CD4-positive, alpha-beta T cell (primary cell): ENCODE measurements at regions not wholly inside any gene's neighbourhood (a gene's known extent, or its start where the extent isn't known, plus 50 kb on each side); places are given as distances from the start of the nearest gene placed in this dataset.

Experiments used
- ATAC-seq: fragments of 200-7000 bp; cut with Tn5 transposase; one replicate; pipeline ENCODE4 v1.10.0; 2022; ENCODE audit warnings: mild to moderate bottlenecking; ENCODE audit not compliant: poor library complexity
- CTCF ChIA-PET: fragments of 350-600 bp; sonication (Branson Sonifier 250); formaldehyde crosslinking; loops from one replicate; lab custom pipeline; 2021; ENCODE audit warnings: antibody characterized with exemption, inconsistent platforms; lab: Charles Lee
- POLR2A ChIA-PET: fragments of 350-600 bp; sonication (Branson Sonifier 250); formaldehyde crosslinking; loops from one replicate; lab custom pipeline; 2021; ENCODE audit warnings: antibody characterized with exemption, inconsistent platforms; lab: Charles Lee
- DNase-seq, 14 experiments: peaks; one replicate each; pipeline ENCODE4 v3.0.0-alpha.2; 2013 to 2020; ENCODE audit warnings: mixed read lengths in 2 of 14
- H3K27ac ChIP-seq, 2 donors: one replicate each; pipeline versions ENCODE4 v1.5.1 to v1.7.0; 2013; ENCODE audit warnings: low read length in 2 of 2, low read depth in 1 of 2, mild to moderate bottlenecking in 1 of 2
- H3K27me3 ChIP-seq, 2 experiments: 1 replicate in 1 of 2; 2 replicates in 1 of 2; pipeline versions ENCODE4 v1.6.1 to v1.7.0; 2013; ENCODE audit warnings: low read length in 2 of 2, control low read depth in 1 of 2, mild to moderate bottlenecking in 1 of 2, moderate library complexity in 1 of 2; ENCODE audit not compliant: insufficient read depth in 2 of 2, control insufficient read depth in 1 of 2
- H3K36me3 ChIP-seq: one replicate; pipeline ENCODE4 v1.6.1; 2013; ENCODE audit warnings: low read length, control low read depth; ENCODE audit not compliant: insufficient read depth
- H3K4me1 ChIP-seq: one replicate; pipeline ENCODE4 v1.6.1; 2013; ENCODE audit warnings: low read length, control low read depth; ENCODE audit not compliant: insufficient read depth
- H3K4me3 ChIP-seq: one replicate; pipeline ENCODE4 v1.5.1; 2013; ENCODE audit warnings: mild to moderate bottlenecking, low read length, moderate library complexity
- H3K9me3 ChIP-seq, 2 experiments: 1 replicate in 1 of 2; 2 replicates in 1 of 2; pipeline versions ENCODE4 v1.6.1 to v1.7.0; 2013; ENCODE audit warnings: low read length in 2 of 2, mild to moderate bottlenecking in 2 of 2, control low read depth in 1 of 2, moderate library complexity in 1 of 2; ENCODE audit not compliant: control insufficient read depth in 1 of 2, insufficient read depth in 1 of 2
- H3K27ac Mint-ChIP-seq: one replicate; pipeline ENCODE4 v1.8.0; 2020; ENCODE audit warnings: mixed read lengths
- H3K27me3 Mint-ChIP-seq: one replicate; pipeline ENCODE4 v1.8.0; 2021; ENCODE audit warnings: mixed read lengths
- H3K36me3 Mint-ChIP-seq: one replicate; pipeline ENCODE4 v1.8.0; 2021; ENCODE audit warnings: low read depth, mixed read lengths
- H3K4me1 Mint-ChIP-seq: one replicate; pipeline ENCODE4 v1.8.0; 2021; ENCODE audit warnings: low read depth, mixed read lengths
- H3K4me3 Mint-ChIP-seq: one replicate; pipeline ENCODE4 v1.8.0; 2020; ENCODE audit warnings: mild to moderate bottlenecking, mixed read lengths
- H3K9me3 Mint-ChIP-seq: one replicate; pipeline ENCODE4 v1.8.0; 2020; ENCODE audit warnings: mixed read lengths
- intact Hi-C, 2 experiments: fragments of 100-400 bp; cut with DNase I in 1 of 2; cut with micrococcal nuclease in 1 of 2; formaldehyde crosslinking; loops; one replicate each; pipeline versions ENCODE4 v1.15.1 to v1.9.0; 2023 to 2025; cut with DNase I, micrococcal nuclease
- TF ChIP-seq, protein P1 (sequence below): fragments of 200-600 bp; IDR thresholded peaks from one replicate; pipeline ENCODE4 v1.8.0; 2022; ENCODE audit warnings: antibody characterized with exemption, mild to moderate bottlenecking

DNA sequence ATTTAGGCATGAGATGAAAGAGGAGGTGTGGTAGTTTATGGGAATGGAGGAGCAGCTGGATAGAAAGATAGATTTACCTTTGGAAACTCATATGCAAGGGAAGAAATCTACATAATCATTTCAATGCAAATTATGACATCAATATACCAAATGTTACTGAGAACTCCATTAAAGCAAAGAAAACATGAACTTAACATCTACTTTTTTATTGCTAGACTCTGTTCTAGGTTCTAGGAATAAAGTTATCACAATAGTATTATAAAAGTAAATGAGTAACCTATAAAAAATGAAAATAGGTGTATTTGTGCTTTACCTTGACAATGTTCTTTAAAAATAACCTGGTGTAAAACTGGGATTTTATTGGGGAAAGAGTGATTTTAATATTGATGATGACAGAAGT lies 221.6 kb upstream of the SLIT2 start:
- Mint-ChIP-seq H3K4me1 (no peaks in the 10 kb centered on the region), H3K36me3 (no peaks in the 10 kb centered on the region), H3K9me3 (peaks cover 2% of the 10 kb centered on the region), H3K4me3 (no peak overlapping the region), H3K27ac (no peak overlapping the region), H3K27me3 (no peaks in the 10 kb centered on the region)
- POLR2A ChIA-PET = no interaction called here
- Histone ChIP-seq H3K9me3 (no peaks in the 10 kb centered on the region), H3K27me3 (no peaks in the 10 kb centered on the region), H3K4me1 (no peaks in the 10 kb centered on the region), H3K27ac (no peak overlapping the region), H3K4me3 (no peak overlapping the region), H3K36me3 (no peaks in the 10 kb centered on the region)
- TF ChIP-seq, protein P1, sequence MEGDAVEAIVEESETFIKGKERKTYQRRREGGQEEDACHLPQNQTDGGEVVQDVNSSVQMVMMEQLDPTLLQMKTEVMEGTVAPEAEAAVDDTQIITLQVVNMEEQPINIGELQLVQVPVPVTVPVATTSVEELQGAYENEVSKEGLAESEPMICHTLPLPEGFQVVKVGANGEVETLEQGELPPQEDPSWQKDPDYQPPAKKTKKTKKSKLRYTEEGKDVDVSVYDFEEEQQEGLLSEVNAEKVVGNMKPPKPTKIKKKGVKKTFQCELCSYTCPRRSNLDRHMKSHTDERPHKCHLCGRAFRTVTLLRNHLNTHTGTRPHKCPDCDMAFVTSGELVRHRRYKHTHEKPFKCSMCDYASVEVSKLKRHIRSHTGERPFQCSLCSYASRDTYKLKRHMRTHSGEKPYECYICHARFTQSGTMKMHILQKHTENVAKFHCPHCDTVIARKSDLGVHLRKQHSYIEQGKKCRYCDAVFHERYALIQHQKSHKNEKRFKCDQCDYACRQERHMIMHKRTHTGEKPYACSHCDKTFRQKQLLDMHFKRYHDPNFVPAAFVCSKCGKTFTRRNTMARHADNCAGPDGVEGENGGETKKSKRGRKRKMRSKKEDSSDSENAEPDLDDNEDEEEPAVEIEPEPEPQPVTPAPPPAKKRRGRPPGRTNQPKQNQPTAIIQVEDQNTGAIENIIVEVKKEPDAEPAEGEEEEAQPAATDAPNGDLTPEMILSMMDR = no peak
- ATAC-seq (no peak), DNase-seq (no peak)
- intact Hi-C loops = no loop called here
- CTCF ChIA-PET = no interaction called here

DNA sequence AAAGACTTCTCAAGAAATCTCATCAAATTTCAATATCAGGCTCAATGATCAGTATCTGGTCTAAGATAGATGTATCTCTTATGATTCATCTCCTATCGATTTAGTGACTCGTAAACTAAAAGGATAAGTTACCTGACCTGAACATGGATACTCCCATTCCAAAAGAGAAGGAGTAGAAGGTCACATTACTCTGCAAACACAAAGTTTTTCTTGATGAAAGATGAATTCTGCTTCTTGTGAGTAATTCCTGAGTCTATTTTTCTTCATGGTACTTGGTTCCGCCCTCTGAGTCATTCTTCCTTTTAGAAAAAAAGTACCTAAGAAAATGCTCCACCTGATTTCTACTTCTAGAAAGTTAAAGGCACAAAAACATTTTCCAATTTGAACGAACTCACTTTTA lies 223.1 kb upstream of the SLIT2 start:
- Mint-ChIP-seq H3K36me3 (no peaks in the 10 kb centered on the region), H3K9me3 (peaks cover 4% of the 10 kb centered on the region), H3K27me3 (no peaks in the 10 kb centered on the region), H3K4me1 (no peaks in the 10 kb centered on the region), H3K27ac (no peak overlapping the region), H3K4me3 (no peak overlapping the region)
- H3K4me3 ChIP-seq = no peak overlapping the region
- ChIA-PET CTCF (interaction anchor here (0.6 kb wide), 1 partner anchor 8 kb away, joined by 3 read pairs; no protein-coding TSS in a partner anchor), POLR2A (no interaction called here)
- H3K4me1 ChIP-seq = no peaks in the 10 kb centered on the region
- H3K36me3 ChIP-seq = no peaks in the 10 kb centered on the region
- ATAC-seq (no peak), DNase-seq (no peak)
- no peak overlapping the region for H3K27ac ChIP-seq
- intact Hi-C loops = no loop called here
- TF ChIP-seq, protein P1 = no peak
- H3K9me3 ChIP-seq = peaks cover 0 to 7% of the 10 kb centered on the region in 2 experiments
- H3K27me3 ChIP-seq = no peaks in the 10 kb centered on the region

DNA sequence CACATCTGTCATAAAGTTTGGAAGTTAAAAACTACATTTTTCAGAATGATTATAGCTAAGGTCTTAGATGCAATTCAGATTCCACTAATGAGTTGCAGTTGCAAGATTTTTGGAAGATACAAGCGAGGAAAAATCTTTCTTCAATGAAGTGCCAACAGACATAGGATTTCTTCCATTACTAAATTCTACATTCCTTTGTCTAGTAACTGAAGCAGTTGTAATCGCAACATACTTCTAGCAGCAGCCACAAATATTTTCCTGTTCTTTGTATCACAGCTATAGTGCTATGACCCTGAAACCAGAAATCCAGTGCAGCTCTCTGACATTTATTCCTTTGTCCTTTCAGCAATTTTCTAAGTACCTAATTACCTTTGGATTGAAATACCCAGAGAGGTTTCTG lies 225.2 kb upstream of the SLIT2 start:
- intact Hi-C loops = no loop called here
- Histone ChIP-seq H3K27me3 (no peaks in the 10 kb centered on the region), H3K4me3 (no peak overlapping the region), H3K36me3 (no peaks in the 10 kb centered on the region), H3K27ac (no peak overlapping the region), H3K4me1 (no peaks in the 10 kb centered on the region), H3K9me3 (peaks cover 0 to 7% of the 10 kb centered on the region in 2 experiments)
- TF ChIP-seq, protein P1 = no peak
- no peak overlapping the region for H3K4me3 Mint-ChIP-seq
- no peaks in the 10 kb centered on the region for H3K27me3 Mint-ChIP-seq
- H3K4me1 Mint-ChIP-seq = no peaks in the 10 kb centered on the region
- DNase-seq (no peak), ATAC-seq (no peak)
- CTCF ChIA-PET = no interaction called here
- POLR2A ChIA-PET = no interaction called here
- no peak overlapping the region for H3K27ac Mint-ChIP-seq
- H3K9me3 Mint-ChIP-seq = peaks cover 6% of the 10 kb centered on the region
- H3K36me3 Mint-ChIP-seq = no peaks in the 10 kb centered on the region
